Activated gamma-delta T cell treated with Interleukin-2 at 50 U/mL for 16 hours (primary cell): ENCODE measurements at regions not wholly inside any gene's neighbourhood (a gene's known extent, or its start where the extent isn't known, plus 50 kb on each side); places are given as distances from the start of the nearest gene placed in this dataset.

Source experiments
- DNase-seq: peaks from one replicate; pipeline ENCODE4 v3.0.0-alpha.2; 2020

DNA sequence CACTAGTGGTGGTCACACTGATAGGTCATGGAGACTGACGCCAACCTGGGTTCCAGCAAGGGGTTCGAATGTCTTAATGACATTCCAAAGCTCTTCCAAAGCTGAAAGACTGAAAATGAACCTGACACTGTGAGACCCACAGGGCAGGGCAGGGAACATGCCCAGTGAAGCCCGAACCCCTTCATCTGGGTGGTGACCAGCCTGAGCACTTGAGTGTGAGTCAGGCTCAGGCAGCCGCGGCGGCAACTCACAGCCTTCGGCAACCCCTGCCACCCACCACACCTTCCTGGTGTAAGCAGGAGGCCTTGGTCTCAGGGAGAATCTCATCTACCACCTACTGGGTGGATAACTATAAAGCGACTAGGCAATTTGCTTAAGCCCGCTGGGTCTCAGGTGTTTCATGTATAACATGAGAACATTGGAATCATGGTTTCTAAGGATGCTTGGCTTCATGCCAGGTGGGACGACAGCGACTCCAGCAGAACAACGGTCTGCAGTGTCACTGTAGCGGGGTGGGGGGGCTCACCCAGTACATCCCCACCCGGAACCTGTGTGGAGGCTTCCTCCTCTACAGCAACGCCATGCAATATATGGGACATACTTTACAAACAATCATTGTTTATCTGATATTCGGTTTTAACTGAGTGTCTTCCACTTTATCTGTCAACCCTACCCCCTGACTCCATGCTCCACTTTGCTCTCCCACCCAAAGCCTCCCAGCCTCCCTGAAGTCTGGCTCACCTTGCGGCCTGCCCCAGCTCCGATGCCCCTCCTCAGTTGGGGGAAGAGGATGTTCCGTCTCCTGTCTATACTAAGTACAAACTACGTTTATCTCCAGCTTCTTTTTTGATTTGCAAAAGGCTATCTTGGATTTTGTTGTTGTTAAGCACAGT, 125.0 kb upstream of the MEF2A start:
- no peak for DNase-seq

DNA sequence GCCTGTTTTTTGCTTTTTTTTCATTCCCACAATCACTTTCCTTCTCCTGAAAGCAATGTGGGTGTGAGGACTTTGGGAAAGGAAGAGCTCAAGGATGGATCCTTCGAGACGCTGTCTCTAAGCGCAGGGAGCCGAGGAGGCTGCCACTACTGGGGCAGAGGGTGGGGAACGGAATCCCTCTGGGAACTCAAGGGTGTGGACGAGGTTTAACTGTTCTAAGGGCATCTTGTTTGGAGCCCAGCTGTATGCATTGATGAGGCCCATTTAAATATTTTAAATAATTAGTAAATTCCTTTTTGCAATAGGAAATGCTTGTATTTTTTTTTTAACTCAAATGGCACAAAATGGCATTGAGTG, 124.4 kb upstream of the MEF2A start:
- DNase-seq, result no peak

DNA sequence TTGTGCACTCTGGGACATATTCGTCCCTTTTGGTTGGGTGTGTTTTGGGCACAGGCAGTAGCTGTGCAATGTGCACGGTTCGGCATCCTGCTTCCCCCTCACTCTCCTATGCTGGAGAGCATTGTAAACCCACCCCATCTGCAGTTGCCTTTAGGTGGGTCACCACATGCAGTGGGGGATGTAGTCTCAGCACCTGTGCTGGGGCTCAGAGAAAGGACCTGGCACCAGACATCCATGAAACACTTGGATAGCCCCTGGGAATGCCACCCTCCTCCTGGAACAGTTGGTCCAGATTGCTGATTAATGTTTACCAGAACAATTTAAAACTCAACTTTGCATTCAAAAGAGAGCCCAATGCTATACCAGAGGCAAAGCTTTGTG, 123.9 kb upstream of the MEF2A start:
- DNase-seq, result no peak

DNA sequence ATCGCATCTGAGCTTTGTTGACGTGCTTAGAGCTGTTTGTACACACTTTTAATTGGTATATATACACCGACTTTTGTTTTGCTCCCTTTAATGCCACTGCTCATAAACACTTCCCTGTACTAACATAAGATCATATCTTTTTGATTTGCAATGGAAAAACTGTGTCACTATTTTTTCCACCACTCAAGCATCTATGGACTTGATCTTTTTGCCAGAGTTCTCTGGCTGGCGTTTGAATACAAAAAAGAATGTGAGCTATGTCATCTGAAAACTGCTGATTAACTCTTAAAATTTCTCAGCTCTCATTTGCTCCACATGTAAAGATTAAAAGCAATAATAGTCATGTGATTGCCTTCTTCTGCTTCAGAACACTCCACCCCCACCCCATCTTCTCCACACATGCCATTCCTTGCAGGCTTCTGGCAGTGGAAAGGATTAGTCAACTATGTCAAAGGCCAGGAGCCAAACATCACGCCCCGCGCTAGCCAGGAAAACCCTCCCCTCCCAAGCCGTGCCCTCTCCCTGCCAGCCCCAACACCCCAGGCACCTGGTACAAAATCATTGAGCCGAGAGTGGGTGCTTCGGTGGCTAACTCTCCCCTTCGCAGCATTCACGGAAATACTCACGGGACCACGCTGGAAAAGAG, 123.4 kb upstream of the MEF2A start:
- no peak for DNase-seq

DNA sequence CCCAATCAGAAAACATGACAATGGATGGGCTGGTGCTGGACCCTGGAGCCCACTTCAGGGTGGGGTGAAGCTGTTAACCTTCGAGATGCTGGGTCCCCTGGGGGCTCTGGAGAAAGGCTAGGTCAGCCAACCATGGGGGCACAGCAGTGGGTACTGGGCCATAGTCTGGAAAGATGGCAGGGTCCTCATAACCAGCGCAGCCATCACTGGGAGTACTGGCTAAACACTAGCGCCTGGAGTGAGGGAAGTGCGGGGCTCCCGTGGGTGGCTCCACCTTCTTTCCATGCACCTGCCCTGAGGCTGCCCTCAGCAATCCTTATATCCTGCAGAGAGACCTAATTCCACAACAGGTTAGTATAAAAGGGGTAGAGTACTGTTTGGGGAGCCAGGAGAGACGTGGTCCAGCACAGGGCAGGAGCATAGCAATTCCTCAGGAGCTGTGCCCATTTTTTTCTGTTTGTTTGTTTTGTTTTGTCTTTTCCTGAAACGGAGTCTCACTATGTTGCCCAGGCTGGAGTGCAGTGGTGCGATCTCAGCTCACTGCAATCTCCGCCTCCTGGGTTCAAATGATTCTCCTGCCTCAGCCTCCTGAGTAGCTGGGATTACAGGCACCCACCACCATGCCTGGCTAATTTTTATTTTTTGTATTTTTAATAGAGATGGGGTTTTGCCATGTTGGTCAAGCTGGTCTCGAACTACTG, 122.6 kb upstream of the MEF2A start:
- no peak for DNase-seq

DNA sequence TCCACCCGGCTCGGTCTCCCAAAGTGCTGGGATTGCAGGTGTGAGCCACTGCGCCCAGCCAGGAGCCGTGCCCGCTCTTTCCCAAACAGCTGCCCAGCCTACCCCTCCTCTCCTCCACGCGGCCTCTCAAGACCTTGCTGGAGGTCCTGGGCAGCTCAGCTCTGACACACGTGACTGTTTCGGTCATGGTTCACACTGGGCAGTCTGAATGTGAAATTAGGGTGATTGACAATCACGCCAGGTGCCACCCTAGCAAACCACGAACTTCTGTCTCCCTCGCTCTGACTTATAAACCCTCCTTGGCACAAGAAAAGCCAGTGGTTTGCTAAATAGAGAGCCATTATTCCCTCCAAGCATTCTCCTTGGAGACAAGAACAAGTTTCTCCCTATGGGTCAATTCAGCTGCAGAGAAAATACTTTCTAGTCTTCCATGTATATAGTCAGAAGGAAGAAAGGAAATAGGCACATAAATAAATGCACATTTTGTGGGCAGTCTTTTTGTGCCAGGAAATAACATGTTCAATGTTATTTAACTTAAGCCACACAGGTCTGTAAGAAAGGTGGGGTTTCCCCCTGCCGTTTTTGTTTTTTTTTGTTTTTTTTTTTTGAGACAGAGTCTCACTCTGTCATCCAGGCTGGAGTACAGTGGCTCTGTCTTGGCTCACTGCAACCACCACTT, 121.9 kb upstream of the MEF2A start:
- no peak for DNase-seq

DNA sequence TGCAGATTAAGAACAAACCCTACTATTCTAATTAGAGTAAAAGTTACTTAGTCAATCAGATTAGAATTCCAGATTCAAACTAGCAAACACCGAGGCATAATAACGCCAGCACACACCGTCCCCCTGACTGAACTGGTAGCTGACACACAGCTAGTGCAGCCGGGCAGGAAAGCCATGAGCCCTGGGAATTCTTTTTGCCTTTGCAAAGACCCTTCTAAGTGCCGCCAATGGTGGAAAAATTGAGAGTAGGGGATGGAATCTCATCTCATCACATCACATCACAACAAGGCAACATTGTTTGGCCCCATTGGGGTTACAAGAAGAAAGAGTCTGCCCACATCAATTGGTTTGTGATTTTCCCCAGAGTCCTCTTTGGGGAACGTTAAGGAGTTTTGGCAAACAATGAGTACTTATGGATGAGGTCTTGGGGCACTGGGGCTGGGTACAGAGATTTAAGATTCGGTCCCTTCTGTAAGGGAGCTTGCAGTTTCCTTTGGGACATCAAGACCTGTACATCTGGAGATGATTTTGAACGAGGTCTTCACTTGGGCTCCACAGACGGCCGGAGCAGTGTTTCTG, 120.4 kb upstream of the MEF2A start:
- DNase-seq, result no peak

DNA sequence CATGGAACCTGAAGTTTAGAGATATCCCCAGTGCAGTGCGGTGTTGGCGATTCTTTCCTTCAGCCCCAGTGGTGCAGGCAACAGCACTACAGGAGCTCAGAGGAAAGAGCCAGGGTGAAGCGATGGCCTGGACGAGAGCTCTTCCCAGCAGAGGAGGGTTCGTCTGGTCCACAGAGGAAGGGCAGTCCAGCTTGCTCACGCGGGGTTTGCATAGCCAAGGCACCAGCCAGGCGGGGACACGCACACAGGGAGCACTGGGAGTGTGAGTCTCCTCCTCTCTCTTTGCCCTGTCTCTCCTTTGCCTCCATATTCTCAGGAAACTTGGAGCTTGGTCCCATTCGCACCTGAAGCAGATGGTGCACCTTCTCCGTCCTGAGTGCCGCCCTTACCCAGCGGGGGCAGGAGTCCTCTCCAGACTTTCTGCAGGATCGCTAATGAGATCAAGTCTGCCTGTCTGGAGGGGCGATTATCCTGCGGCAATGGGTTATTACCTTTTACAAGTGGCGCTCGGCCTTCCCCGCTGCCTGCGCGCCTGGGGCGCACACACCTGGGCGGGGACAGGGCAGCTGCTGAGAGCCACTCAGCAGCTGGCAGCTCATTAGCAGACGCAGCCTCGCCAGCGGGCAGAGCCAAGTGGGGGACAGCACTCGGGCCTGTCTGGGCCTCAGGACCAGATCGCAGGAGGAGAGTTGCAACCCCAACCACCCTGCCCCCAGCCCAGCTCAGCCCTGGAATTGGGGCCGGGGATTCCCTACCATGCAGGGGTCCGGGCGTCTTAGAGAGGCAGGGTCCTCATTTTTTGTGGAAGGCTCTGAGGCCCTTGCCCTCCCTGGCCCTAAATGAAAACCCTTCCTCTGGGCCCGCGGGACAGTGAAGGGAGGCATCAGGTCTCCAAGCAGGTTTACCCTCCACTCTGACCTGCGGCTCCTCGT, 119.0 kb upstream of the MEF2A start:
- no peak for DNase-seq

DNA sequence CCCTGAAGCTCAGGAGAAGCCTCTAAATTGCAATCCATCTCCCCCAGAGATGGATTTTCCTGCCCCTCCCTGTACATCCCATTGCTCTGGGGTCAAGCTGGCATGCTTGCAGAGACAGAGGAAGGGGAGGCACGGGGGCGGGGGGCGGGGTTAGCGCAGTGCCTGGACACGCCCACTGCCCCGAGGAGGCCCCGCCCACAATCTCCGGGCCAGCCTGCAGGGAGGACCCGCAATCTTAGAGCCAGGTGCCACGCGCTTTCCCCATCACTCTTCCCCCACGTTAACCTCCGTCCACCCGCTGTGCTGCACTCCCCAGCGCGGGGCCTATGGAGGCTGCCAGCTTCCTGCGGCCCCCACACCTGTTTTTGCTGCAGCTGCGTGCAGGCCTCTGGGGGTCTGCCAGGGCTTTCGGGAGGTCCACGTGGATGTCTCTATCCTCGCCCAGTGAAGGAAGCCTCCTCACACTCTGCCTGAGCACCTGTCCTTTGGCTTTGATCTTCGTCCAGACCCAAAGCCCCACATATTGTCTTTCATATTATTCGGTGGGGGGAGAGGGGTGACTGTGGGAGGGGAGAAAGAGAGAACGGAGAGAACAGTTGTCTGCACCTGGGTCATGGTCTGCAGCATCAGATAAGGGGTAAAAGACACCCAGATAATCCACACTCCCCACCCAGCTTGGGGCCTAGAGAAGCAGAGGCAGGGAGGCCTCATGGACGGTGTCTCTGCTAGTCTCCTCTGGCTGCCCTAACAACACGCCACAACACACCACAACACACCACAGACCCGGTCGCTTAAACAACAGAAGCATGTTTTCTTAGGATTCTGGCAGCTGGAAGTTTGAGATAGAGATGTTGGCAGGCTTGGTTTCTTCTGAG, 118.0 kb upstream of the MEF2A start:
- DNase-seq, result no peak

DNA sequence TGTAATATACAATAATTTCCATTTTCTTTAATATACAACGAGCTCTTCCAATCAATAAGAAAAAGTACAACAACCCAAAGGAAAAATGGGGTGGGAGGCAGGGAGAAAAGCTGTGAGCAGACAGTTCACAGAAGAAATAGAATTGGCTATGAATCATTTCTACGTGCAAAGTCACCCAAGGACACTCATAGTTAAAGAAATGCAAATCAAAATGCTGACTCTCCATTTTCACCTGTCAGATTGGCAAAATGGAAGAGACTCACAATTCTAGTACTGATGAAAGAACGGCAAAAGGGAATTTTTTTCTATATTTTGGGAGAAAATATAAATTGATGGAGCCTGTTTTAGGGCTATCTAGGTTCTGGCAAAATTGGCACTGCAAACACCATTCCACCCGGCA, 116.3 kb upstream of the MEF2A start:
- DNase-seq, result no peak

DNA sequence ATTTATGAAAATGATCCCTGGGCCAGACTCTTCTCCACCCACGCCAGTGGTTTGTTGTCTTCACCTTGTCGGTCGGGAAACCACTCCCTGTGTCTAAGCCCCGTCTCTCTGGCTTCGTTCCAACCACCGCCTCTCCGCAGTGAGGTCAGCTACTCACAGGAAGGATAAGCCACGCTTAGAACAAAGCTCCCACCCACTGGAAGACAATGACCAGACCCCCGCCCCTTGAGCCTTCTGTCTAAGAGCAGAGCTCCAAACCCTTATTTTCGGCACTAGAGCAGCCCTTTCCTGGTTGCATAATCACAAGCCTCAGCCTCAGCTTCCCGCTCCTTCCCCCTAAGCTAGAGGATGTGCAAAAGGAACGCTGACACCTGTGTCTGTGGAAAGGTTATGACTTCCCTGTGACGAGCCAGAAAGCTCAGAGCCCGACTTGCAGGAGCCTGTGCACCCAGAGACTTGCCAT, 114.9 kb upstream of the MEF2A start:
- DNase-seq, result peak; percentile 47

DNA sequence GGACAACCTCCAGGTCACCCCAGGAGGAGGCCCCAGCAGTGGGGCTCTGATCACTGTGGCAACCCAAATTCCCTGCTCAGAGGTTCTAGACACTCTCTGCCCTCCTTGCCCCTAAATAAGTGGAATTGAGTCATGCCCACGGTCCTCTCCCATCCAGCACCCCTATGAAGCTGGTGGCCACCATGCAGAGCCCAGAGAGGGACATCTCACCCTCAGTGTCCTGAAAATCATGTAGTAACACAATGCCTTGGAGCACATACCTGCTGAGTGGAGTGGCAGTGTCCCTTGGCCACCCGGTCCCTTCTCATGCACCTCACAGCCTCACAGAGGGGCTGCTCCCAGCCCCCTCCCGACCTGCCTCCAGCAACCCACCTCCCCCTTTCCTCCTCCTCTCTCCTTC, 114.3 kb upstream of the MEF2A start:
- DNase-seq, result no peak

DNA sequence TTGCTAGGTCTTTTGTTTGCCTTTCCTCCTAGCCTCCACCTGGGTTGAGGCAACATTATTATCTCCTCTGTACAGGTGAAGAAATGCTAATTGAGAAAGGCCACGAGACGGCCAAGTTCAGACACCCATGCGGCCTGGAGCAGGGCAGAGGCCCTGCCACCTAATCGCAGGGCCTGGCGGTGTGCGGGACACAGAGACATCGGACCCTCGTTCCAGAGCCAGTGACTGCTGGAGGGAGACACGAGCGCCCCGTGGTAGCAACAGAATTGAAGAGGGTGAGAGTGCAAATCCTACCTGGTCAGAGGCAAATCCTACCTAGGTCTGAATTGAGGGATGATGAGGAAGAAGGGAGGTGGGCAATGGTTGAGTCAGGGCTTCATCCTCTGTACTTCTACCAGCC, 113.8 kb upstream of the MEF2A start:
- no peak for DNase-seq

DNA sequence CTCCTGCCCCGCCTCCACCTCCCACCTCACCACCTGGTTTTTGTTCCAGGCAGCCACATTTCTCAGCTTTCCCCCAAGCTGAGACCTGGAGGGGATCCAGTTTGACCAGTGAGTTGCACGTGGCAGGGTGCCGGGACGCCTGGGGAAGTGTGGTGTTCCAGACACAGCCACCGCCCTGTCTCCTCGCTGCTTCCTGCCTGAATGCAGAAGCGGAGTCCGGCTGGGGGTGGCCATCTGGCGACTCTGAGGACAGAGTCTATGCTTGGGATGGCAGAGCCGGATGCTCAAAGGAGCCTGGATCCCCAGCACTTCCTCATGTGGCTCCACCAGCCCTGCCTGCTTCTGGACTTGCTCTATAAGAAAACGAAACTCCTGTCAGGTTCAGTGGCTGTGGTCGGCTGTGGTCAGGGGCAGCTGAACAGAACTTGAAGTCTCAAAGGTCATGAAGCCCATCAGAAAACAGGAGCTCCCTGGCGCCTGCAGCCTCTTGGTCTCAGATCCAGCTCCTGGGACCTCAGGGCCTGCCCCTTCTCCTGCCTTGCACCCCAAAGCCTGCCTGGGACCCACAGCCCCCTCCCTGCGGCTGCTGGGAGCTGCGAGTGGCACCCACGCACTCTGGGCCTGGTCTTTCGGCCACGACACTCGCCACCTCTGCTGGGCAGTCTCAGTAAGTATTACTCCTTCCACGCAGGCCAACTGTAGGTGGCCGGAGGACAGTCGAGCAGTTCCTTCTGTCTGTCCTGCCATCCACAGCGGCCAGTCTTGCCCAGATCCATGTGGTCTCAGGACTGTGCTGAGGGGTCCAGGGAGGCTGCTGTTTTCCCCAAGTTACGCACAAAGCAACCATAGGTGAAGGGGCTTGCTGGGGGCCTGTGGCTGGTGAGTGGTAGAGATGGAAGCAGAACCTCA, 112.8 kb upstream of the MEF2A start:
- DNase-seq, result no peak

DNA sequence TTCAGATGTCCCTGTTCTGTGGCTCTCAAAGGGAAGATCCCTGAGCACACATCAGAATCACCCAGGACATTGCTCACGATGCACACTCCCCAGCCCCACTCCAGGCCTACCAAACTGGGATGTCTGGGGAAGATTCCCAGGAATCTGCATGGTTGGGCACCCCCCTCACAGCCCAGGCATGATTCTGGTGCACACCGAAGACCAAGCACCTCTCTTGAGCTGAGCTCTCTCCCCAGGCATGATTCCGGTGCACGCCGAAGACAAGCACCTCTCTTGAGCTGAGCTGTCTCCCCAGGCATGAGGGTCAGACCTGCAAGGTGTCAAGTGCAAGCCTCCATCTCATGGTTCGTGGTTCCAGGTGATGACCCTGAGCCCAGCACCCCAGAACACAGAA, 112.2 kb upstream of the MEF2A start:
- DNase-seq, result no peak

DNA sequence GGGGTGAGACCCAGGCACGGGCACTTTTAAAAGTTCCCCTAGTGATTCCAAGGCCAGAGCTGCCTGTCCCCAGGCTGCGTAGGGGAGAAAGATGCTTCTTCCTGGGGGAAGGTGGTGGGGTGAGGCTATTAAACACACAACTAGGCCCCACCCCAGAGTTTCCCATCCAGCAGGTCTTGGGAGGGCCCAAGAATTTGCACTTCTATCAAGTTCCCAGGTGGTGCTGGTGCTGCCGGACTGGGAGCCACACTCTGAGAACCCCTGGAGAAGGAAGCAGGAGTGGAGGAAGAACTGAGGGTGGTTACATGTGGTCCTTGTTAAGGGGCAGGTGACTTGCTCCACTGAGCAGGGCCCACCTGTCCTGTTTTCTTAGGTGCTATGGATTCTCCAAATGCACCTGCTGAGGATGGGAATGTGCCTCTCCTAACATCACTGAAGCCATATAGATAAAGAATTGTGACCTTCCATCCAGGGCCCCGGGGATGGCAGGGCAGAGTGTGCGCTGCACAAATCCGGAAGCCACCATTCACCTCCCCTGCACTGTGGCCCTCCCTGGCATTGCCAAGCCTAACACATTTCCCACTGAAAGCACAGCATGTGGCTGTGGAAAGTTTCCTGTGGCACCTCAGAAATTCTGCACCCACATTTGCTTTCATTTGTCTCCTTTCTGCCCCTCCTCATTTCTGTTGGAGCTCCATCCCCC, 111.5 kb upstream of the MEF2A start:
- no peak for DNase-seq

DNA sequence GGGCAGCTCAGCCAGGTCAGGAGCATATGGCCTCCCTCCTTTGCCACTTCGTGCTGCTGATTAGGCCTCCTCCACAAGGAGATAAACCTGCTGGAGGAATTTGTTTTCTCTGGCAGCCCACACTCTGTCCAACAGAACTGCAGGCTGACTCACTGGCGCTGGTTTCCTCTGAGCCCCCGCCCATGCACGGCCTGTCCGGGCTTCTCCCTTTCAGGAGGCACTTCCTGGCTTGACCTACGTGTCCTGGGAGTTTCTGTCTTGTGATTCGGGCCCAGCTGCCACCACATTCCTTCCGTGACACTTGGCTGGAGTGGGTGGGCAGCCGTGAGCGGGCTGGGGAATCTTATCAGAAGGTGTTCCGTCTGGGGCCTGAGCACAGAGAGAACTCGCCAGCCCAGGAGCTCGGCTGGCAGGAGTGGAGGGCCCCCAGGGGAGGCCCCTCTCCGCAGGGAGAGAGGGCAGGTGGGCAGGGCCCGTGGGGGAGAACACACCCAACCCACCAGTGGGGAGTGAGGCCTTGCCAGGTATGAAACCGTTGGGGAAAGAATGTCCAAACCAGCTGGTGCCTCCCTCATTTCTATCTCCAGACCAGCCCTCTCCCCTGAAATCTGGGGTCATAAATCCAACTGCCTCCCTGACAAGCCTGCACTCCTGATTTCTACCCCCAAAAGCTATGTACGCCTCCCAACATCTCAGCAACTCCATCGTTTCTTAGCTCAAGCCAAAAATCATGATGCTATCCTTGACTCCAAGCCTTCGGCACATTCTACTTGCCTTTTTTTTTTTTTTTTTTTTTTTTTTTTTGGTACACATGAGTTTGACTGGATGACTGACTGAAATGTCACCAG, 110.6 kb upstream of the MEF2A start:
- DNase-seq, result no peak

DNA sequence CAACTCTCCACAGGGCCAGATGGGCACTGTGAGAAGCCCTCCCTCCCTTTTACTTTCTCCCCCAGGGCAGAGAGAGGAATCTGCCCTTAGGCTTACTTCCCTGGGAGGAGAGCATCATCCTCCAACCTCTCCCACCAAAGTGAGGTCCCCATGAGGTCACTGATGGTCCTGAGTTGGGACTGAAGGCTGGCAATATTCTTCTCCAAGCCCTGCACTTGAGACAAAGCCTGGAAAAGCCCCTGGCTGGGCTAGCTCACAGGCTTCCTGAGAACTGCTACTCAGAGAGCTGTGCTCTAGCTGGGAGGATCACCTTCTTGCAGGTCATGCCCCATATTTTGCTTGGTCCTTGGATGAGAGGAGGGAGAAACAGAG, 110.0 kb upstream of the MEF2A start:
- DNase-seq, result no peak
